Body of pancreas (tissue), 4 donors: ENCODE measurements at regions not wholly inside any gene's neighbourhood (a gene's known extent, or its start where the extent isn't known, plus 50 kb on each side); places are given as distances from the start of the nearest gene placed in this dataset.

ENCODE experiments used
- POLR2A ChIP-seq, 3 donors: fragments of 450-650 bp; IDR thresholded peaks; one replicate each; pipeline ENCODE4 v1.6.1; 2016; ENCODE audit warnings: antibody characterized with exemption in 3 of 3, mild to moderate bottlenecking in 2 of 3
- TF ChIP-seq, protein P1 (sequence below), 7 experiments: fragments of 450-650 bp in 4 of 7; fragments of 200-600 bp in 3 of 7; sonication (generic) in 3 of 7; IDR thresholded peaks; one replicate each; pipeline ENCODE4 v1.5.1; 2016 to 2019; ENCODE audit warnings: antibody characterized with exemption in 7 of 7

DNA sequence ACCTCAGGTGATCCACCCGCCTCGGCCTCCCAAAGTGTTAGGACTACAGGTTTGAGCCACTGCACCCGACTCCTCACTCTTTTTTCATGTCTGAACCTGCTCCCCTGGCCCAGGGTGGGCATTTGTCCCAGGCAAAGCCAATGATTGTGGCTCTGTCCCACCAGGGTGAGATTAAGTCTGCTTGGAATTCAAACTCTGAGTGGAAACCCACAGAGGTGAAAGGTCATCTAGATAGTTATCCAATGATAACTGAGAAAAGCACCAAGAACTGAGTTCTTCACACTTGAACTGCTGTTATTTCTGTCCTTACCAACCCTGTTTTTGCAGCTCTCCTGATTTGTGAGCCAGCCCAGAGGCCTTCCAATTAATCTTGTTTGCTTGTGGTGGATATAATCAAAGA is 62.4 kb upstream of the ACVR1 start:
- TF ChIP-seq, protein P1, sequence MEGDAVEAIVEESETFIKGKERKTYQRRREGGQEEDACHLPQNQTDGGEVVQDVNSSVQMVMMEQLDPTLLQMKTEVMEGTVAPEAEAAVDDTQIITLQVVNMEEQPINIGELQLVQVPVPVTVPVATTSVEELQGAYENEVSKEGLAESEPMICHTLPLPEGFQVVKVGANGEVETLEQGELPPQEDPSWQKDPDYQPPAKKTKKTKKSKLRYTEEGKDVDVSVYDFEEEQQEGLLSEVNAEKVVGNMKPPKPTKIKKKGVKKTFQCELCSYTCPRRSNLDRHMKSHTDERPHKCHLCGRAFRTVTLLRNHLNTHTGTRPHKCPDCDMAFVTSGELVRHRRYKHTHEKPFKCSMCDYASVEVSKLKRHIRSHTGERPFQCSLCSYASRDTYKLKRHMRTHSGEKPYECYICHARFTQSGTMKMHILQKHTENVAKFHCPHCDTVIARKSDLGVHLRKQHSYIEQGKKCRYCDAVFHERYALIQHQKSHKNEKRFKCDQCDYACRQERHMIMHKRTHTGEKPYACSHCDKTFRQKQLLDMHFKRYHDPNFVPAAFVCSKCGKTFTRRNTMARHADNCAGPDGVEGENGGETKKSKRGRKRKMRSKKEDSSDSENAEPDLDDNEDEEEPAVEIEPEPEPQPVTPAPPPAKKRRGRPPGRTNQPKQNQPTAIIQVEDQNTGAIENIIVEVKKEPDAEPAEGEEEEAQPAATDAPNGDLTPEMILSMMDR (IDR thresholded peaks at IDR 0.05) = no peak
- no peak for TF ChIP-seq POLR2A (IDR thresholded peaks at IDR 0.05)
